Neural progenitor cell (in vitro differentiated cells): ENCODE measurements at regions not wholly inside any gene's neighbourhood (a gene's known extent, or its start where the extent isn't known, plus 50 kb on each side); places are given as distances from the start of the nearest gene placed in this dataset.

ENCODE experiments used
- DNase-seq: peaks from one replicate; pipeline ENCODE4 v3.0.0-alpha.2; 2016; ENCODE audit warnings: low spot score
- H2AFZ ChIP-seq: fragments of 200-600 bp; sonication (generic); replicated peaks from 2 replicates; pipeline ENCODE4 v1.6.1; 2016; ENCODE audit warnings: antibody characterized with exemption
- H3F3A ChIP-seq: fragments of 200-600 bp; sonication (generic); 2 replicates; pipeline ENCODE4 v1.6.1; 2016; ENCODE audit warnings: antibody characterized with exemption, low read depth
- H3K27ac ChIP-seq: fragments of 200-600 bp; sonication (generic); 2 replicates; pipeline ENCODE4 v1.5.1; 2016; ENCODE audit warnings: mild to moderate bottlenecking
- H3K27me3 ChIP-seq: fragments of 200-600 bp; sonication (generic); 2 replicates; pipeline ENCODE4 v1.6.1; 2016; ENCODE audit warnings: mild to moderate bottlenecking, moderate library complexity
- H3K36me3 ChIP-seq: fragments of 200-600 bp; sonication (generic); 2 replicates; pipeline ENCODE4 v1.5.1; 2016
- H3K4me1 ChIP-seq: fragments of 200-600 bp; sonication (generic); 2 replicates; pipeline ENCODE4 v1.6.1; 2016; ENCODE audit warnings: mixed run types
- H3K4me2 ChIP-seq: fragments of 200-600 bp; sonication (generic); 2 replicates; pipeline ENCODE4 v1.6.1; 2016
- H3K4me3 ChIP-seq: fragments of 200-600 bp; sonication (generic); 2 replicates; pipeline ENCODE4 v1.5.1; 2016
- H3K79me2 ChIP-seq: fragments of 200-600 bp; sonication (generic); 2 replicates; pipeline ENCODE4 v1.6.1; 2016; ENCODE audit warnings: low read depth
- H3K9ac ChIP-seq: fragments of 200-600 bp; sonication (generic); 2 replicates; pipeline ENCODE4 v1.6.1; 2016
- H3K9me3 ChIP-seq: fragments of 200-600 bp; sonication (generic); 2 replicates; pipeline ENCODE4 v1.5.1; 2016; ENCODE audit warnings: low read depth
- H4K20me1 ChIP-seq: fragments of 200-600 bp; sonication (generic); 2 replicates; pipeline ENCODE4 v1.6.1; 2016; ENCODE audit warnings: low read depth
- H3K27ac Mint-ChIP-seq: 3 replicates; pipeline ENCODE4 v1.8.0; 2021; ENCODE audit warnings: mixed read lengths
- H3K27me3 Mint-ChIP-seq: 2 replicates; pipeline ENCODE4 v1.8.0; 2022; ENCODE audit warnings: low read depth, mild to moderate bottlenecking, inconsistent platforms, moderate library complexity, mixed read lengths; ENCODE audit not compliant: insufficient read depth
- H3K36me3 Mint-ChIP-seq: 3 replicates; pipeline ENCODE4 v1.8.0; 2021; ENCODE audit warnings: mixed read lengths
- H3K4me1 Mint-ChIP-seq: 3 replicates; pipeline ENCODE4 v1.8.0; 2021; ENCODE audit warnings: mixed read lengths
- H3K4me3 Mint-ChIP-seq: 3 replicates; pipeline ENCODE4 v1.8.0; 2021; ENCODE audit warnings: mild to moderate bottlenecking, moderate library complexity, mixed read lengths
- H3K9me3 Mint-ChIP-seq: 3 replicates; pipeline ENCODE4 v1.8.0; 2020; ENCODE audit warnings: mixed read lengths
- EZH2 ChIP-seq: fragments of 200-600 bp; sonication (generic); IDR thresholded peaks from 2 replicates; pipeline ENCODE4 v1.6.1; 2017; ENCODE audit warnings: antibody characterized with exemption, mild to moderate bottlenecking, moderate library complexity
- EZH2phosphoT487 ChIP-seq: fragments of 200-600 bp; sonication (generic); IDR thresholded peaks from 2 replicates; pipeline ENCODE4 v1.6.1; 2017; ENCODE audit warnings: antibody characterized with exemption
- TF ChIP-seq, protein P1 (sequence below): fragments of 200-600 bp; sonication (generic); IDR thresholded peaks from 2 replicates; pipeline ENCODE4 v1.5.1; 2017; ENCODE audit warnings: antibody characterized with exemption, mild to moderate bottlenecking

- no peak for DNase-seq
- TF ChIP-seq, protein P1, sequence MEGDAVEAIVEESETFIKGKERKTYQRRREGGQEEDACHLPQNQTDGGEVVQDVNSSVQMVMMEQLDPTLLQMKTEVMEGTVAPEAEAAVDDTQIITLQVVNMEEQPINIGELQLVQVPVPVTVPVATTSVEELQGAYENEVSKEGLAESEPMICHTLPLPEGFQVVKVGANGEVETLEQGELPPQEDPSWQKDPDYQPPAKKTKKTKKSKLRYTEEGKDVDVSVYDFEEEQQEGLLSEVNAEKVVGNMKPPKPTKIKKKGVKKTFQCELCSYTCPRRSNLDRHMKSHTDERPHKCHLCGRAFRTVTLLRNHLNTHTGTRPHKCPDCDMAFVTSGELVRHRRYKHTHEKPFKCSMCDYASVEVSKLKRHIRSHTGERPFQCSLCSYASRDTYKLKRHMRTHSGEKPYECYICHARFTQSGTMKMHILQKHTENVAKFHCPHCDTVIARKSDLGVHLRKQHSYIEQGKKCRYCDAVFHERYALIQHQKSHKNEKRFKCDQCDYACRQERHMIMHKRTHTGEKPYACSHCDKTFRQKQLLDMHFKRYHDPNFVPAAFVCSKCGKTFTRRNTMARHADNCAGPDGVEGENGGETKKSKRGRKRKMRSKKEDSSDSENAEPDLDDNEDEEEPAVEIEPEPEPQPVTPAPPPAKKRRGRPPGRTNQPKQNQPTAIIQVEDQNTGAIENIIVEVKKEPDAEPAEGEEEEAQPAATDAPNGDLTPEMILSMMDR: no peak
- no peak for TF ChIP-seq EZH2phosphoT487
- TF ChIP-seq EZH2: no peak
- Histone ChIP-seq H3K4me3 (no peak overlapping the region), H3K36me3 (no peaks in the 10 kb centered on the region), H3F3A (no peaks in the 10 kb centered on the region), H3K79me2 (no peaks in the 10 kb centered on the region), H2AFZ (no peak overlapping the region), H3K4me1 (no peaks in the 10 kb centered on the region), H3K27ac (no peak overlapping the region), H3K4me2 (no peak overlapping the region), H3K9me3 (no peaks in the 10 kb centered on the region), H3K9ac (no peak overlapping the region), H3K27me3 (no peaks in the 10 kb centered on the region), H4K20me1 (no peaks in the 10 kb centered on the region)
- Mint-ChIP-seq H3K27me3 (no peaks in the 10 kb centered on the region), H3K36me3 (no peaks in the 10 kb centered on the region), H3K9me3 (no peaks in the 10 kb centered on the region), H3K27ac (no peak overlapping the region), H3K4me1 (no peaks in the 10 kb centered on the region), H3K4me3 (no peak overlapping the region)
Observed at GRCh38 chr4:145299380-145300076, 119.1 kb upstream of the OTUD4 start.

GRCh38 chr4:145298885-145299284 is 118.5 kb upstream of the OTUD4 start:
- Histone ChIP-seq H3K9ac (no peak overlapping the region), H3K4me1 (no peaks in the 10 kb centered on the region), H3K4me2 (no peak overlapping the region), H4K20me1 (no peaks in the 10 kb centered on the region), H3F3A (no peaks in the 10 kb centered on the region), H3K27ac (no peak overlapping the region), H3K4me3 (no peak overlapping the region), H2AFZ (no peak overlapping the region), H3K36me3 (no peaks in the 10 kb centered on the region), H3K27me3 (no peaks in the 10 kb centered on the region), H3K79me2 (no peaks in the 10 kb centered on the region), H3K9me3 (no peaks in the 10 kb centered on the region)
- no peaks in the 10 kb centered on the region for H3K9me3 Mint-ChIP-seq
- DNase-seq: no peak
- H3K27ac Mint-ChIP-seq: no peak overlapping the region
- no peaks in the 10 kb centered on the region for H3K4me1 Mint-ChIP-seq
- no peak overlapping the region for H3K4me3 Mint-ChIP-seq
- no peaks in the 10 kb centered on the region for H3K27me3 Mint-ChIP-seq
- TF ChIP-seq EZH2phosphoT487 (no peak), EZH2 (no peak)
- TF ChIP-seq, protein P1: no peak
- no peaks in the 10 kb centered on the region for H3K36me3 Mint-ChIP-seq

DNA sequence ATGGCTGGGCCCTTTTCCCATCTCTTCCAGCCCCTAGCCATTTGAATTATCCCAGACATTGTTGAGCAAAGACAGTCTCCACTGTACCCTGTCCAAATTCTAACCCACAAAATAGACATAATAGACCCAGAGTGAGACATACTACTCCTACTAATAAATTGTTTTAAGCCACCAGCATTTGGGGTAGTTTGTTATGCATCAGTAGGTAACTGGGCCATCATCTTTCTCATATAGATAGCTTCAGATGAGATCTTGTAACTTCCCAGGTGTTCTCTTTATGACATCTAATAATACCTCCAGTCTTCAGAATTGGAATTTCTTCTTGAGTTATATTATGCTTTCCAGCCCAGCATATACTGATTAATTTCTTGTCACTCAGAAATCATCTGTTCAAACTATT is 117.2 kb upstream of the OTUD4 start:
- no peak overlapping the region for H3K4me3 Mint-ChIP-seq
- no peak for TF ChIP-seq EZH2
- TF ChIP-seq, protein P1: no peak
- no peak for TF ChIP-seq EZH2phosphoT487
- H3K27me3 ChIP-seq: no peaks in the 10 kb centered on the region
- H3F3A ChIP-seq: no peaks in the 10 kb centered on the region
- H3K4me2 ChIP-seq: no peak overlapping the region
- H3K36me3 Mint-ChIP-seq: no peaks in the 10 kb centered on the region
- H3K9me3 ChIP-seq: no peaks in the 10 kb centered on the region
- H3K79me2 ChIP-seq: no peaks in the 10 kb centered on the region
- H3K4me3 ChIP-seq: no peak overlapping the region
- H3K4me1 ChIP-seq: no peaks in the 10 kb centered on the region
- H2AFZ ChIP-seq: no peak overlapping the region
- no peaks in the 10 kb centered on the region for H4K20me1 ChIP-seq
- H3K27ac Mint-ChIP-seq: no peak overlapping the region
- H3K9ac ChIP-seq: no peak overlapping the region
- H3K4me1 Mint-ChIP-seq: no peaks in the 10 kb centered on the region
- H3K9me3 Mint-ChIP-seq: no peaks in the 10 kb centered on the region
- H3K27me3 Mint-ChIP-seq: no peaks in the 10 kb centered on the region
- no peak for DNase-seq
- H3K36me3 ChIP-seq: no peaks in the 10 kb centered on the region
- H3K27ac ChIP-seq: no peak overlapping the region
